Uterus (tissue), 2 donors: ENCODE measurements at regions not wholly inside any gene's neighbourhood (a gene's known extent, or its start where the extent isn't known, plus 50 kb on each side); places are given as distances from the start of the nearest gene placed in this dataset.

ENCODE experiments used
- POLR2A ChIP-seq, 2 donors: fragments of 450-650 bp; IDR thresholded peaks; one replicate each; pipeline ENCODE4 v1.6.1; 2016; ENCODE audit warnings: antibody characterized with exemption in 2 of 2, mild to moderate bottlenecking in 1 of 2, moderate library complexity in 1 of 2
- TF ChIP-seq, protein P1 (sequence below), 4 experiments: fragments of 200-600 bp in 2 of 4; fragments of 450-650 bp in 2 of 4; sonication (generic) in 2 of 4; IDR thresholded peaks; one replicate each; pipeline ENCODE4 v1.5.1; 2016 to 2019; ENCODE audit warnings: antibody characterized with exemption in 4 of 4, mild to moderate bottlenecking in 2 of 4, moderate library complexity in 1 of 4

DNA sequence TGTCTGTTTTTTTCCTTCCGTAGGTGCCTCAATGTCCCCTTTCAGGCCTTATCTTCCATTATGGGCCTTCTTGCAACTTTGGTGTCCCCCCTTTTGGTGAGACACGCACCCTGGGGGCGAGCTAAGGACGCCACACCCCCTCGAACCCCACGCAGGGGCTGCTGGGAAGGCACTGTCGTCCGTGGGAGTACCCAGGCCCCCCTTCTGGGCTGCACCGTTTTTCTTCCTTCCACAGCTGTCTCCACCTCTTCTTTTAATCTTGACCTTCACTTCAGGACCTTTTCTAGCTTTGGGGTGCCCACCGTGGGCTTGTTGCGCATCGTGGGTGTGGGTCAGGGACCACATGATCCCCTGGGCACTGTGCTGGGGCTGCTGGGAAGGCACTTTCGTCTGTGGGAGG is 271.8 kb downstream of the ALG10 start:
- TF ChIP-seq, protein P1, sequence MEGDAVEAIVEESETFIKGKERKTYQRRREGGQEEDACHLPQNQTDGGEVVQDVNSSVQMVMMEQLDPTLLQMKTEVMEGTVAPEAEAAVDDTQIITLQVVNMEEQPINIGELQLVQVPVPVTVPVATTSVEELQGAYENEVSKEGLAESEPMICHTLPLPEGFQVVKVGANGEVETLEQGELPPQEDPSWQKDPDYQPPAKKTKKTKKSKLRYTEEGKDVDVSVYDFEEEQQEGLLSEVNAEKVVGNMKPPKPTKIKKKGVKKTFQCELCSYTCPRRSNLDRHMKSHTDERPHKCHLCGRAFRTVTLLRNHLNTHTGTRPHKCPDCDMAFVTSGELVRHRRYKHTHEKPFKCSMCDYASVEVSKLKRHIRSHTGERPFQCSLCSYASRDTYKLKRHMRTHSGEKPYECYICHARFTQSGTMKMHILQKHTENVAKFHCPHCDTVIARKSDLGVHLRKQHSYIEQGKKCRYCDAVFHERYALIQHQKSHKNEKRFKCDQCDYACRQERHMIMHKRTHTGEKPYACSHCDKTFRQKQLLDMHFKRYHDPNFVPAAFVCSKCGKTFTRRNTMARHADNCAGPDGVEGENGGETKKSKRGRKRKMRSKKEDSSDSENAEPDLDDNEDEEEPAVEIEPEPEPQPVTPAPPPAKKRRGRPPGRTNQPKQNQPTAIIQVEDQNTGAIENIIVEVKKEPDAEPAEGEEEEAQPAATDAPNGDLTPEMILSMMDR (IDR thresholded peaks at IDR 0.05), result no peak
- no peak for TF ChIP-seq POLR2A (IDR thresholded peaks at IDR 0.05)
